ENCODE measurements at regions not wholly inside any gene's neighbourhood (a gene's known extent, or its start where the extent isn't known, plus 50 kb on each side); places are given as distances from the start of the nearest gene placed in this dataset.

GRCh38 chr1:70836456-70836855 lies 211.2 kb downstream of the PTGER3 start (continued):
- TF ChIP-seq TCF7L2 (IDR thresholded peaks at IDR 0.05; ENCODE audit: borderline replicate concordance, extremely low read depth, insufficient read depth, insufficient read length) (no peak), SIN3A (IDR thresholded peaks at IDR 0.05; ENCODE audit: low read depth) (no peak), SP1 (IDR thresholded peaks at IDR 0.05; ENCODE audit: low read depth) (no peak), SRF (IDR thresholded peaks at IDR 0.05; ENCODE audit: low read depth) (no peak), RAD21 (IDR thresholded peaks at IDR 0.05; ENCODE audit: low read depth) (no peak), ZBTB33 (IDR thresholded peaks at IDR 0.05; ENCODE audit: extremely low read depth, insufficient replicate concordance, low read length) (no peak)

GRCh38 chr1:70840260-70840953 lies 207.2 kb downstream of the PTGER3 start:
- no peak overlapping the region for H3K9ac ChIP-seq (ENCODE audit: low read length)
- no peak overlapping the region for H3K4me2 ChIP-seq (ENCODE audit: low read length)
- ChIA-PET RAD21 (ENCODE audit: low non-redundant PET in 1 of 2, low total read pairs in 2 of 2, uncharacterized antibody in 2 of 2, unreplicated experiment in 2 of 2) (no interaction called here), POLR2A (no interaction called here), CTCF (no interaction called here)
- no peaks in the 10 kb centered on the region for H3K9me2 ChIP-seq (ENCODE audit: insufficient read depth)
- no peak overlapping the region for H2AFZ ChIP-seq (ENCODE audit: low read depth, low read length, poor library complexity, severe bottlenecking)
- no peaks in the 10 kb centered on the region for H3K36me3 ChIP-seq (ENCODE audit: control insufficient read depth in 1 of 2, insufficient read depth in 2 of 2, low read length in 2 of 2)
- DNase-seq (ENCODE audit: low read depth, low spot score) (no peak), ATAC-seq (no peak)
- intact Hi-C loops (cut with micrococcal nuclease) = no loop called here
- no peaks in the 10 kb centered on the region for H3K9me3 ChIP-seq (ENCODE audit: control insufficient read depth in 1 of 2, insufficient read depth in 1 of 2, low read depth in 1 of 2, low read length in 2 of 2)
- H3K79me2 ChIP-seq (ENCODE audit: insufficient read depth, low read length) = no peaks in the 10 kb centered on the region
- BruUV-seq (replicated peaks) = no TSS peak
- H3K27me3 ChIP-seq (ENCODE audit: insufficient read depth, low read length) = no peaks in the 10 kb centered on the region
- no peak overlapping the region for H3K27ac ChIP-seq (ENCODE audit: low read depth, low read length)
- no peaks in the 10 kb centered on the region for H3K4me1 ChIP-seq (ENCODE audit: control insufficient read depth in 1 of 2, insufficient read depth in 2 of 2, low read length in 2 of 2)
- no peaks in the 10 kb centered on the region for H4K20me1 ChIP-seq (ENCODE audit: insufficient read depth)
- no peak overlapping the region for H3K4me3 ChIP-seq (replicated peaks in 1 of 2; ENCODE audit: low read depth in 1 of 2, low read length in 2 of 2)
- TF ChIP-seq YY1 (IDR thresholded peaks at IDR 0.05; ENCODE audit: extremely low read depth, insufficient replicate concordance, low read depth, low read length) (no peak), EZH2 (IDR thresholded peaks at IDR 0.05) (no peak), POLR2A (IDR thresholded peaks at IDR 0.05; ENCODE audit: borderline replicate concordance, extremely low read depth, insufficient read depth, insufficient read length) (no peak), CBX3 (IDR thresholded peaks at IDR 0.05; ENCODE audit: low read depth) (no peak), ZBTB33 (IDR thresholded peaks at IDR 0.05; ENCODE audit: extremely low read depth, insufficient replicate concordance, low read length) (no peak), POLR2AphosphoS5 (IDR thresholded peaks at IDR 0.05; ENCODE audit: low read depth, low read length) (no peak), SP1 (IDR thresholded peaks at IDR 0.05; ENCODE audit: low read depth) (no peak), SRF (IDR thresholded peaks at IDR 0.05; ENCODE audit: low read depth) (no peak), ZNF274 (IDR thresholded peaks at IDR 0.05; ENCODE audit: low read depth, low read length) (no peak), ELF1 (IDR thresholded peaks at IDR 0.05; ENCODE audit: borderline replicate concordance, low read depth) (no peak), ATF3 (IDR thresholded peaks at IDR 0.05) (no peak), TCF7L2 (IDR thresholded peaks at IDR 0.05; ENCODE audit: borderline replicate concordance, extremely low read depth, insufficient read depth, insufficient read length) (no peak)
- TF ChIP-seq, protein P1, sequence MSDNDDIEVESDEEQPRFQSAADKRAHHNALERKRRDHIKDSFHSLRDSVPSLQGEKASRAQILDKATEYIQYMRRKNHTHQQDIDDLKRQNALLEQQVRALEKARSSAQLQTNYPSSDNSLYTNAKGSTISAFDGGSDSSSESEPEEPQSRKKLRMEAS (IDR thresholded peaks at IDR 0.05) = no peak

Data from HCT116 (cell line).